ENCODE measurements at regions not wholly inside any gene's neighbourhood (a gene's known extent, or its start where the extent isn't known, plus 50 kb on each side); places are given as distances from the start of the nearest gene placed in this dataset.

DNA sequence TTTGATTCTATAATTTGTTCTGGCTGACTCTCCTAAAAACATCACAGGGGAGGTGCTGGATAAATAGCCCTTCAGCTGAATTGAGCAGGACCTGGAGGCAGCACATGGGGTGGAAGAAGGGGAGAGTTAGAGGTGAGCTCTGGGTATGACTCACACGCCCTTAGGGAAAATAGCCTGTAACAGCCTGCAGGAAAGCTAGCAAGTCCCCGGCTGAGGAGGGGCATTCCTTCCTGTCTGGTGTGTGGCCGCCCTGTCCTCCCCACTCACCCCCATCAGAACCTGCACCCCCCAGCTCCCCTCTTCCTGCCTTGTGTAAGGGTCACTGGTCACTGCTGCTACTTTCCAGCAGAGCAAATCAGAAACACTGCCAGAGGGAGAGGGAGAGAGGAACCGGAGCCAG, 187.4 kb downstream of the C16orf95 start:
- no peak for FAIRE-seq
- peaks cover 0 to 8% (median 0%) of the 10 kb centered on the region in 3 donors for H3K9me3 ChIP-seq (ENCODE audit: control insufficient read depth in 2 of 3, insufficient read depth in 1 of 3, low read length in 3 of 3)
- H3K36me3 ChIP-seq (ENCODE audit: control insufficient read depth in 2 of 3, insufficient read depth in 3 of 3, low read length in 3 of 3), result no peaks in the 10 kb centered on the region
- peak in 1 of 5 donors; percentile 65 for DNase-seq
- no peak overlapping the region for H3K4me3 ChIP-seq (ENCODE audit: low read length in 3 of 3)
- H3K4me1 ChIP-seq (ENCODE audit: control insufficient read depth in 2 of 3, insufficient read depth in 2 of 3, low read depth in 1 of 3, low read length in 3 of 3), result peaks cover 0 to 7% (median 4%) of the 10 kb centered on the region in 3 donors
- H3K27me3 ChIP-seq (ENCODE audit: control insufficient read depth, insufficient read depth, low read length), result no peaks in the 10 kb centered on the region
- TF ChIP-seq, protein P1, sequence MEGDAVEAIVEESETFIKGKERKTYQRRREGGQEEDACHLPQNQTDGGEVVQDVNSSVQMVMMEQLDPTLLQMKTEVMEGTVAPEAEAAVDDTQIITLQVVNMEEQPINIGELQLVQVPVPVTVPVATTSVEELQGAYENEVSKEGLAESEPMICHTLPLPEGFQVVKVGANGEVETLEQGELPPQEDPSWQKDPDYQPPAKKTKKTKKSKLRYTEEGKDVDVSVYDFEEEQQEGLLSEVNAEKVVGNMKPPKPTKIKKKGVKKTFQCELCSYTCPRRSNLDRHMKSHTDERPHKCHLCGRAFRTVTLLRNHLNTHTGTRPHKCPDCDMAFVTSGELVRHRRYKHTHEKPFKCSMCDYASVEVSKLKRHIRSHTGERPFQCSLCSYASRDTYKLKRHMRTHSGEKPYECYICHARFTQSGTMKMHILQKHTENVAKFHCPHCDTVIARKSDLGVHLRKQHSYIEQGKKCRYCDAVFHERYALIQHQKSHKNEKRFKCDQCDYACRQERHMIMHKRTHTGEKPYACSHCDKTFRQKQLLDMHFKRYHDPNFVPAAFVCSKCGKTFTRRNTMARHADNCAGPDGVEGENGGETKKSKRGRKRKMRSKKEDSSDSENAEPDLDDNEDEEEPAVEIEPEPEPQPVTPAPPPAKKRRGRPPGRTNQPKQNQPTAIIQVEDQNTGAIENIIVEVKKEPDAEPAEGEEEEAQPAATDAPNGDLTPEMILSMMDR (IDR thresholded peaks at IDR 0.05; ENCODE audit: borderline replicate concordance, extremely low read depth, insufficient read depth), result no peak
- no peak overlapping the region for H3K27ac ChIP-seq (ENCODE audit: low read depth in 2 of 2, low read length in 2 of 2)
- intact Hi-C loops (cut with DNase I), result no loop called here
- no peak overlapping the region for H3K9ac ChIP-seq (ENCODE audit: low read length in 3 of 3)

DNA sequence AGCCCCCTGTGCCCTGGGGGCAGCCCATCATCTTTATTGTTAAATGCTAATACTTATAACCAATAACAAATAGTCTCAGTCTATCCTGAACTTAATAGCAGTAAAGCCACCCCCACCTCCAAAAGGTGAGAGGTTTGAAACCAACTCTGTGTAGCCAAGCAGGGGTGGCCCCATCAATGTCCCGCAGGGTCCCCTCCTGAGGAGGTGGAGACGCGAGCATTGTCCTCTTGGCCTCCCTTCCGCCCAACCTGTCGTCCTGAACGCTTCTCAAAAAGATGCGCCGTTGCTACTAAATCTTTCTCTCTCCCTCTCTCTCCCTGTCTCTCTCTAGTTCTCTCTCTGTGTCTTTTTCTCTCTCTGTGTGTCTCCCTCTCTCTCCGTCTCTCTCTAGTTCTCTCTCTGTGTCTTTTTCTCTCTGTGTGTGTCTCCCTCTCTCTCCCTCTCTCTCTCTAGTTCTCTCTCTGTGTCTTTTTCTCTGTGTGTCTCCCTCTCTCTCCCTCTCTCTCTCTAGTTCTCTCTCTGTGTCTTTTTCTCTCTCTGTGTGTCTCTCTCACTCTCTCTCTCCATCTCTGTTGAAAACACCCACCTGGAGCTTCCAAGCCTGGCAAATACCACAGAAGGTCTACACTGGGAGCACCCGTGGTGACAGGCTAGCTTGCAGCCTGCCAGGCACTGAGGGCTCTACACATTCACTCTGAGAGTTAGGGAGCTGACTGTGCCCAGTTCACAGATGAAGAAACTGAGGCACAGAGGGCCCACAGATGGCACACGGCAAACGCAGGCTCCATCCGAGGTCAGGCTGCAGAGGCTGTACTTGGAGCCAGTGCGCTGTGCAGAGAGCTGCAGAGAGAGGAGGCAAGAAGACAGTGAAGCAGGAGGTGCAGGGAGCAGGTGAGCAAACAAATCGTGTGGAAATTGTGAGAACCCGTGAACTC, 185.9 kb downstream of the C16orf95 start:
- H3K36me3 ChIP-seq (ENCODE audit: control insufficient read depth in 2 of 3, insufficient read depth in 3 of 3, low read length in 3 of 3), result no peaks in the 10 kb centered on the region
- no peaks in the 10 kb centered on the region for H3K27me3 ChIP-seq (ENCODE audit: control insufficient read depth, insufficient read depth, low read length)
- TF ChIP-seq, protein P1 (IDR thresholded peaks at IDR 0.05; ENCODE audit: borderline replicate concordance, extremely low read depth, insufficient read depth), result no peak
- intact Hi-C loops (cut with DNase I), result no loop called here
- FAIRE-seq, result no peak
- H3K9ac ChIP-seq (ENCODE audit: low read length in 3 of 3), result no peak overlapping the region
- no peak for DNase-seq
- peaks cover 0 to 7% (median 0%) of the 10 kb centered on the region in 3 donors for H3K4me1 ChIP-seq (ENCODE audit: control insufficient read depth in 2 of 3, insufficient read depth in 2 of 3, low read depth in 1 of 3, low read length in 3 of 3)
- peaks cover 0 to 8% (median 0%) of the 10 kb centered on the region in 3 donors for H3K9me3 ChIP-seq (ENCODE audit: control insufficient read depth in 2 of 3, insufficient read depth in 1 of 3, low read length in 3 of 3)
- no peak overlapping the region for H3K27ac ChIP-seq (ENCODE audit: low read depth in 2 of 2, low read length in 2 of 2)
- no peak overlapping the region for H3K4me3 ChIP-seq (ENCODE audit: low read length in 3 of 3)

DNA sequence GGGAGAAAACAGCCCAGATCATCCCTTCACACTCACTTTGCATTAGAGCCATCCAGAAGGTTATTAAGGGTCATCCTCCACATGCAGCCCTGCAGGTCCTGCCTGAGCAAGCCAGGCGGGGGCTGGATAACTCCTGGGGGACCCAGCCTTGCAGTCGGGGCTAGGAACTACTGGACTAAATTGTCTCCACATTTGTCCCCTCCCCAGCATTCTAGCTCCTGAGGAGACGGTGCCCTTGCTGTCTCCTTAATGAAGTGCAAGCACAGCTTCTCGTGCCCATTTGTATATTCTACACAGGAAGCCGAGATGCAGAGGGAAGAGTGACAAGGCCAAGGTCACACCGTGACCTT, 185.2 kb downstream of the C16orf95 start:
- Histone ChIP-seq H3K4me3 (ENCODE audit: low read length in 3 of 3) (no peak overlapping the region), H3K36me3 (ENCODE audit: control insufficient read depth in 2 of 3, insufficient read depth in 3 of 3, low read length in 3 of 3) (no peaks in the 10 kb centered on the region), H3K27ac (ENCODE audit: low read depth in 2 of 2, low read length in 2 of 2) (no peak overlapping the region), H3K27me3 (ENCODE audit: control insufficient read depth, insufficient read depth, low read length) (no peaks in the 10 kb centered on the region), H3K4me1 (ENCODE audit: control insufficient read depth in 2 of 3, insufficient read depth in 2 of 3, low read depth in 1 of 3, low read length in 3 of 3) (peaks cover 0 to 4% (median 0%) of the 10 kb centered on the region in 3 donors), H3K9me3 (ENCODE audit: control insufficient read depth in 2 of 3, insufficient read depth in 1 of 3, low read length in 3 of 3) (peaks cover 0 to 8% (median 0%) of the 10 kb centered on the region in 3 donors), H3K9ac (ENCODE audit: low read length in 3 of 3) (no peak overlapping the region)
- intact Hi-C loops (cut with DNase I), result no loop called here
- TF ChIP-seq, protein P1 (IDR thresholded peaks at IDR 0.05; ENCODE audit: borderline replicate concordance, extremely low read depth, insufficient read depth), result no peak
- DNase-seq (no peak), FAIRE-seq (no peak)

All from kidney (tissue), 13 donors.